ENCODE measurements at regions not wholly inside any gene's neighbourhood (a gene's known extent, or its start where the extent isn't known, plus 50 kb on each side); places are given as distances from the start of the nearest gene placed in this dataset.

DNA sequence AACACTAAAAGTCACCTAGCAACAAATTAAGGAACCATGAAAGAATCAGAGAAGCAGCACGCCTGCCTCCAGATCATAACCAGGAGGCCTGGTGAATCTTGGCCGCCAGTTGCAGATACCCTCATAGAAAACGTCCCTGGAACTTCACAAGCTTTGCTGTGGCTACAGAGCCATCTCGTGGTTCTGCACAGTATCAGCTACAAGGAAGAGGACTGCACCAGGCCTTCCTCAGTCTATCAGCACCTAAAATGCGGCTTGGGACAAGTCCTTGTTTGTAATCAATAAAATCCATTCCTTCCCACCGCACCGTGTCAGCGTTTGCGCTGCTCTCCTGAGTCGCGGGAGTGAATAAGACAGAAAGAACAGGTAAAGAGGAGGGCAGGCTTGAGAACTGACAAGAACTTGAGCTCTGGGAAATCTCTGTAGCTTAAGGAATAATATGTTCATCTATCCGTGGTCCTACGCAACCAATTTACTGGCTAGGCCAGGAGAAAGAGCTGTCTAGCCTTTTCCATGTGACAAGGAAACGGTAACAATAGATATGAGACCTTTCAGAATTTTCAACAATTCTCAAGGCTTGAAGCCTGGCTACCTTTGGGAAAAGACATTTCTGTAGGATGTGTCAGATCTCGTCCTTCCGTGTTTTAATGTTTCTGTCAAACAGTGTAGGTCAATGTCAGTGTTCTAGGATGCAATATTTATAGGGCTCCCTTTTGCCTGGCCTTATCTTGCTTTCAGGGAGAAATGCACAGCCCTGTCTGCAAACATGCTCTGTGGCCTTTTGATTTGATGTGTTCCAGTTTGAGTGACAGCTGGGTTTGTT lies 128.5 kb upstream of the RAB12 start:
- no peaks in the 10 kb centered on the region for H3K4me1 ChIP-seq
- H3K36me3 ChIP-seq = no peaks in the 10 kb centered on the region
- no peak for TF ChIP-seq EP300 (IDR thresholded peaks at IDR 0.05)
- TF ChIP-seq, protein P1, sequence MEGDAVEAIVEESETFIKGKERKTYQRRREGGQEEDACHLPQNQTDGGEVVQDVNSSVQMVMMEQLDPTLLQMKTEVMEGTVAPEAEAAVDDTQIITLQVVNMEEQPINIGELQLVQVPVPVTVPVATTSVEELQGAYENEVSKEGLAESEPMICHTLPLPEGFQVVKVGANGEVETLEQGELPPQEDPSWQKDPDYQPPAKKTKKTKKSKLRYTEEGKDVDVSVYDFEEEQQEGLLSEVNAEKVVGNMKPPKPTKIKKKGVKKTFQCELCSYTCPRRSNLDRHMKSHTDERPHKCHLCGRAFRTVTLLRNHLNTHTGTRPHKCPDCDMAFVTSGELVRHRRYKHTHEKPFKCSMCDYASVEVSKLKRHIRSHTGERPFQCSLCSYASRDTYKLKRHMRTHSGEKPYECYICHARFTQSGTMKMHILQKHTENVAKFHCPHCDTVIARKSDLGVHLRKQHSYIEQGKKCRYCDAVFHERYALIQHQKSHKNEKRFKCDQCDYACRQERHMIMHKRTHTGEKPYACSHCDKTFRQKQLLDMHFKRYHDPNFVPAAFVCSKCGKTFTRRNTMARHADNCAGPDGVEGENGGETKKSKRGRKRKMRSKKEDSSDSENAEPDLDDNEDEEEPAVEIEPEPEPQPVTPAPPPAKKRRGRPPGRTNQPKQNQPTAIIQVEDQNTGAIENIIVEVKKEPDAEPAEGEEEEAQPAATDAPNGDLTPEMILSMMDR (IDR thresholded peaks at IDR 0.05) = peak in 3 of 4 experiments; percentile 32 to 55 (median 35)
- 45 to 54% methylated on average over 14 to 16 of the region's 16 CpGs for WGBS, 2 donors (ENCODE audit: low coverage in 1 of 2)
- H3K9me3 ChIP-seq = peaks cover 0 to 5% (median 0%) of the 10 kb centered on the region in 3 donors
- peaks cover 7% of the 10 kb centered on the region for H3K27me3 ChIP-seq
- H3K27ac ChIP-seq = no peak overlapping the region
- H3K4me3 ChIP-seq = no peak overlapping the region
- no peak for ATAC-seq

DNA sequence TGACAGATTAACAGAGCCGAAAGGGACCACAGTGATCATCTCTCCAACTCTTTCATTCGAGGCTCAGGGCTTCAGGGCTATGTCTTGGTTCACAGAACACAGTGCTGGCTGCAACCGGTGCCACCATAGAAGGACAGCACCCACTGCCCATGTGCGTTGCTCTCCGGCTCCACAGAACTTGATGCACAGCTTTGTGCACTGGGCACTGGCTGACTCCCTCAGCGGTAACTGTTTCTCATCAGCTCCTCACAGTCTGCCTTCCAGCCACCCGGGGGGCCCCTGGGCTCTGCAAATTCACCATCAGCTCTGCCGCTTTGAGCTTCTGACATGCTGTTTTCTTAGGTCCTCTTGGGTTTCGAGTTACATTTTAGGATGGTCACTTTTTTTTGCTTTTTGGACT lies 124.3 kb upstream of the RAB12 start:
- Histone ChIP-seq H3K9me3 (no peaks in the 10 kb centered on the region), H3K4me1 (no peaks in the 10 kb centered on the region), H3K27me3 (no peaks in the 10 kb centered on the region), H3K4me3 (no peak overlapping the region), H3K36me3 (no peaks in the 10 kb centered on the region), H3K27ac (no peak overlapping the region)
- ATAC-seq = no peak
- TF ChIP-seq EP300 (IDR thresholded peaks at IDR 0.05) (no peak), POLR2A (IDR thresholded peaks at IDR 0.05) (no peak), POLR2AphosphoS5 (IDR thresholded peaks at IDR 0.05) (no peak)
- WGBS, 2 donors (ENCODE audit: low coverage in 1 of 2) = 86 to 90% methylated on average over 5 to 8 of the region's 9 CpGs

DNA sequence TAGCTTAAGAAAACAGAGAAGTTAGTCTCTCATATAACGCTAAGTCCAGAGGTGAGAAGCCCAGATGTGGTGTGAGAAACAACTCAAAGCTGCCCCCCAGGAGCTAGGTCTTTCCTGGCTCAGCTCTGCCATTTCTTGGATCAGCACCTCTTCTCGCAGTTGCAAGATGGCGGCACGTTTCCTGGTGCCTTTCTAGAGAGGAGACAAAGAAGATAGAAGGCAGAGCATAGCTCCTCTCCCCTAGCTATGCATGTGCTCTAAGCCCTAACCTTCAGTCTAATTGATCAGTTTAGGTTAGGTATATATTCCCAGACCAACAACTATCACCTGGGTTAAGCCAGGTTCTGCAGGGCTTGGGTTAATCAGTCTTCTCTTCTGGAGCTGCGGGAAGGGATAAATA lies 119.5 kb upstream of the RAB12 start:
- ATAC-seq = no peak
- no peak overlapping the region for H3K4me3 ChIP-seq
- no peaks in the 10 kb centered on the region for H3K4me1 ChIP-seq
- H3K9me3 ChIP-seq = no peaks in the 10 kb centered on the region
- no peaks in the 10 kb centered on the region for H3K27me3 ChIP-seq
- no peaks in the 10 kb centered on the region for H3K36me3 ChIP-seq
- TF ChIP-seq EP300 (IDR thresholded peaks at IDR 0.05) (no peak), POLR2AphosphoS5 (IDR thresholded peaks at IDR 0.05) (no peak), POLR2A (IDR thresholded peaks at IDR 0.05) (no peak)
- TF ChIP-seq, protein P1 (IDR thresholded peaks at IDR 0.05) = no peak
- WGBS, 2 donors (ENCODE audit: low coverage in 1 of 2) = 56 to 94% methylated on average over 3 to 5 of the region's 5 CpGs
- H3K27ac ChIP-seq = no peak overlapping the region

DNA sequence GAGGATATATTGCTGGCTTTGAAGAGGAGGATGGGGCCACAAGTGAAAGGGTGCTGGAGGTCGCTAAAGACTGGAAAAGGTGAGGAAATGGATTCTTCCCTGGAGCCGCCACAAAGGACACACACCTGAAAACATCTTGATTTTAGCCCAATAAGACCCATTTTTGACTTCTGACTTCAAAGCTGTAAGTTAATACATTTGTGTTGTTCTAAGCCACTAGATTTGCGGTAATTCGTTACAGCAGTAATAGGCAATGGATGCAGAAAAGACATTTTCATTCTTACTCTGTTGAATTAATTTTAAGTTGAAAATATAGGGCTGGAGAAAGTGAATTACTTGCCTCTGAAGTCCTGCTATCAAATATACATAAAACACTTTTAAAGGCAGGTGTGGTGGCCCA lies 117.7 kb upstream of the RAB12 start:
- no peaks in the 10 kb centered on the region for H3K27me3 ChIP-seq
- H3K4me1 ChIP-seq = no peaks in the 10 kb centered on the region
- H3K9me3 ChIP-seq = no peaks in the 10 kb centered on the region
- no peak for TF ChIP-seq EP300 (IDR thresholded peaks at IDR 0.05)
- TF ChIP-seq, protein P1 (IDR thresholded peaks at IDR 0.05) = no peak
- TF ChIP-seq POLR2A (IDR thresholded peaks at IDR 0.05) = no peak
- no peak for TF ChIP-seq POLR2AphosphoS5 (IDR thresholded peaks at IDR 0.05)
- no peaks in the 10 kb centered on the region for H3K36me3 ChIP-seq
- H3K4me3 ChIP-seq = no peak overlapping the region
- 77 to 92% methylated on average over 4 of the region's 4 CpGs for WGBS, 2 donors (ENCODE audit: low coverage in 1 of 2)
- no peak for ATAC-seq
- H3K27ac ChIP-seq = no peak overlapping the region

DNA sequence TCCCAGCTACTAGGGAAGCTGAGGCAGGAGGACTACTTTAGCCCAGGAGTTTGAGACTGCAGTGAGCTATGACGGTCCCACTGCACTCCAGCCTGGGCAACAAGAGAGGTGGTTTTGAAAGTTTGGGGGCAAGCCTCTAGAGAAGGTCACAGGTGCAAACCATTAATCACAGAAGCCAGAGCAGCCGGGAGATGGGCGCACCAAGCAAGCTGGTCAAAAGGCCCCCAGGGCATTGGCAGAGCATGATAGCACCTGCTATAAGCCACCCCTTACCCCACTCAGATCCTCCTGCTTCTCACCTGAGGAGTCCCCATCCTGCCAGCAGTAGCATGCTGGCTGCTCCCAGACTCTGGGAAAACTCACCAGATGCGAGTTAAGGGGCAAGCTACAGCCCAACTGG lies 116.1 kb upstream of the RAB12 start:
- Histone ChIP-seq H3K27ac (no peak overlapping the region), H3K4me1 (no peaks in the 10 kb centered on the region), H3K9me3 (no peaks in the 10 kb centered on the region), H3K4me3 (no peak overlapping the region), H3K27me3 (no peaks in the 10 kb centered on the region), H3K36me3 (no peaks in the 10 kb centered on the region)
- WGBS, 2 donors (ENCODE audit: low coverage in 1 of 2) = 71 to 80% methylated on average over 1 to 2 of the region's 4 CpGs
- TF ChIP-seq, protein P1 (IDR thresholded peaks at IDR 0.05) = no peak
- TF ChIP-seq POLR2AphosphoS5 (IDR thresholded peaks at IDR 0.05) (no peak), EP300 (IDR thresholded peaks at IDR 0.05) (no peak)
- ATAC-seq = no peak
